ENCODE measurements at regions not wholly inside any gene's neighbourhood (a gene's known extent, or its start where the extent isn't known, plus 50 kb on each side); places are given as distances from the start of the nearest gene placed in this dataset.
"Not testable (repeated sequence)": the region's sequence is repeated elsewhere in the genome, so short reads cannot be mapped to it uniquely, and the experiment has no call there.

DNA sequence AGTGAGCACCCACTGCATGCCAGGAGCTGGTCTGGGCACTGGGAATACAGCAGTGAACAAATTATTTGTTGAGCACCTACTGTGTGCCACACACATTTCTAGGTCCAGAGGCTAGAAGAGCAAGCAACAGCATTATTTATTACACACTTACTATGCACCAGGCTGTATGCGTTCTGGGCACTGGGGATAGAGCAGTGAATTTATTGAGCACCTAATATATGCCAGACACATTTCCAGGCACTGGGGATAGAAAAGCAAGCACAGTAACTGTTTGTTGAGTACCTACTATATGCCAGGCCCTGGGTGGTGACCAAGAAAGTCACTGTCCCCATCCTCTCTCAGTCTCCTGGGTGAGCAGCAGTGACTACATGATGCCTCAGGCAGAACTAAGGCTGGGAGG is 107.5 kb upstream of the NCOR2 start:
- DNase-seq (ENCODE audit: low read depth in 3 of 3): no peak

DNA sequence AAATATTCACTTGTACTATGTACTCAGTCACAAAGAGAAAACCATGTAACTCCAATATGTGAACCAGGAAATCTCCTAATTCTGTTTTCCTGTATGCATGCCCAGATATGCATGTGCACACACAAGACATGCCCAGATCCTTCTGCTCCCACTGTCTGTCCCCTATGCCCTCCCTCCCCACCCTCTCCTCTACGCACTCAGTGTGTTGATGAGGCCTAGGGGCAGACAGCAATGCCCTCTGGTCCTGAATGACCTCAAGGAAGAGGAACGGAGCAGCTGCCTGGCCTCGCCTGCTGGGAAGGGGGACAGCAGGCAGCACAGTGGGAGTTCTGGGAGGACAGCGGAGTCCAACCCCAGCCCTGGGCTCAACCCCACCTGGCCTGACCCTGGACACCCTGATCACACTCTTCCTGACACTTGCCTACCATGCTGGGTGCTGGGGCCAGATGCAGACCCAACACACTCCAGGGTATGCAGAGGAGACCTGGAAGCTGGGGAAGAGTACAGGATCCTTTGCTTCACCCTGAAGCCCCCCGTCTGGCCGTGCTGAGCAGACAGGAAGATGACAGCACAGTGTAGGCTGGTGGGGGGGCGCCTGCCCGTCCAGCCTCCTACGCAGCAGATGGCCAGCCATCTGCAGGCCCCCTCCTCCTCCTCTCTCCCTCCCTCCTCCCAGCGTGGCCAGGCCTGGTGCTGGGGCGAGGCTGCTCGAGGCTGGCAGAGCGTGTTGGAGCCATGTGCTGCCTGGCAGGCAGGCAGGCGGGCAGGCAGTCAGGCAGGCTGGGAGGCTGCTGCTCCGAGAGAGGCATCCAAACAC is 106.6 kb upstream of the NCOR2 start:
- no peak for DNase-seq (ENCODE audit: low read depth in 3 of 3)

GRCh38 chr12:124669271-124669721 is 101.9 kb upstream of the NCOR2 start:
- DNase-seq (ENCODE audit: low read depth in 3 of 3): not testable (repeated sequence)

- DNase-seq (ENCODE audit: low read depth in 3 of 3): no peak
Measured at GRCh38 chr12:124668602-124669001, 101.2 kb upstream of the NCOR2 start.

GRCh38 chr12:124667506-124668326 is 100.3 kb upstream of the NCOR2 start:
- DNase-seq (ENCODE audit: low read depth in 3 of 3): no peak

GRCh38 chr12:124666722-124667259 is 99.4 kb upstream of the NCOR2 start:
- DNase-seq (ENCODE audit: low read depth in 3 of 3): no peak

DNA sequence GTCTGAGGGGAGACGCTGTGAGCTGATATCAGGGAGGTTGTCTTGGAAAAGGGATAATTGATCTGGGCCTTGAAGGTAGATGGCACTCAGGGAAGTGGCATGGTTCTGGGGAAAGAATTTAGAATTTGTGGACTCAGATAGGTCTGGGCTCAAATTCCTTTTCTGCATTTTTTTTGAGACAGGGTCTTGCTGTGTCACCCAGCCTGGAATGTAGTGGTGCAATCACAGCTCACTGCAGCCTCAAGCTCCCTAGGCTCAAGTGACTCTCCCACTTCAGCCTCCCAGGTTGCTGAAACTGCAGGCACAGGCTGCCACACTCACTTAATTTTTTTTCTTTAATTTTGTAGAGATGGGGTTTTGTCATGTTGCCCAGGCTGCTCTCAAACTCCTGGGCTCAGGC is 98.1 kb upstream of the NCOR2 start:
- DNase-seq (ENCODE audit: low read depth in 3 of 3): no peak

DNA sequence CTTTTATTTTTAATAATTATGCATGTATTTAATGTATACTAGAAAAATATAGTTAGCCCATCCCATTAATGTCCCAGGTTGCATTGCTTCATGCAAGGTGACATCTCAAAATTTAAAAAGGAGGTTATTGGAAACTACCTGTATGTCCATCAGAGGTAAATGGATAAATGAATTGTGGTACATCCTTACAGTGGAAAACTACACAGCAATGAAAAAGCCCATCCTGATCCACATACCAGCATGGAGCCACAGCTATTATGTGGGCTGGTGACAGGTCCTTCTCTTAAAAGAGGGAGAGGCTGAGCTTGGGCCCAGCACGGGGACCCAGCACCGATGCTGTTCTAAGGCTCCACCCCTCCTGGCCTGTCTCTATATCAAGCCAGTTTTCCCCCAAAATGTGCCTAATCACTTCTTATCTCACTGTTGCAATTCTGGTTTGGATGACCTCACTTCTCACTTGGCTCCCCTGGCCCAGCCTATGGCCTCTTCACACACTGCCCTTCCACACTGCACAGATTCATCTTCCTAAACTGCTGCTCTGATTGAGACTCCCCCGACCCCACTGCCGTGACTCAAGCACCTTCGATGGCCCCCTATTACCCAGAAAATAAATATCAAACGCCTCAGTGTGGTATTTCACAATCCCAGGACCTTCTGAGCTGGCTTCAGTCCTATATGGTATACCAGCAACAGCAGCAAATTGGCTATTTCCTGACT is 97.1 kb upstream of the NCOR2 start:
- no peak for DNase-seq (ENCODE audit: low read depth in 3 of 3)

DNA sequence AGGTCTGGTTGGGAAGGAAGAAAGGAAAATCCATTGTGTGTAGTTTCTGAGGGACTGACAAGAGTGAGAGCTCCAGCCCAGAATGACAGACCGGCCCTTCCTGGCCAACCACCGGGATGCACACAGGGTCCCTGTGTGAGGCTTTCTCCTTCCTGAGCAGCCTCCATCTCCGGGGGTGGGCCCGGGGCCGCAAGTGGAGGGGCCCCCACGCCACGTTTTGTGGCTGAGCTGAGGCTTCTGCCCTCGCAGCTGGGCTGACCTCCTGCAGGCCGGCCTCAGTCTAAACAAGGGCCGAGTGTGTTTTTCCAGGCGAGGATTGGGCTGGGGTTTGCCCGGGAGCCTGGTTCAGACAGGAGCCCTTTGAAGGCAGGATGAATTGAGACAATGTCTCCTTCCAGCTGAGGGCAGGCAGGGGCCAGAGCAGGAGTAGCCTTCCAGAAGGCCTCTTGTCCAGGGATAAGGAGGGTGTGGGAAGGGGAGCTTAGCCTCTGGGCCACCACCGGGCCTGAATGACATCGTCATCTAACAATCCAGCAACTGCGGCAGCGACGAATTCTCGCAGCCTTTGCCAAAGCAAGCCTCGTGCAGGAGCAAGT is 96.5 kb upstream of the NCOR2 start:
- DNase-seq (ENCODE audit: low read depth in 3 of 3): no peak

DNA sequence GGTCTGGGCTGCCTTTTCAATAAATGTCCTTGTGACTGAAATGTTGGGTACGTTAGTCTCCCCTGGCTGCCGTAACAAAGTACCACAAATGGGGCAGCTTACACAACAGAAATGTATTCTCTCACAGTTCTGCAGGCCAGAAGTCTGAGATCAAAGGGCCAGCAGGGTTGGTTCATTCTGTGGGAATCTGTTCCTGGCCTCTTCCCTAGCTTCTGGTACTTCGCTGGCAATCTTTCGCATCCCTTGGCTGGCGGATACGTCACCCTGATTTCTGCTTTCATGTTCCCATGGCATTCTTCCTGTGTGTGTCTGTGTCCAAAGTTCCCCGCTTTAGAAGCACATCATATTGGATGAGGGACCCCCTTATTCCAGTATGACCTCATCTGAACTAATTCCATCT is 95.8 kb upstream of the NCOR2 start:
- no peak for DNase-seq (ENCODE audit: low read depth in 3 of 3)

DNA sequence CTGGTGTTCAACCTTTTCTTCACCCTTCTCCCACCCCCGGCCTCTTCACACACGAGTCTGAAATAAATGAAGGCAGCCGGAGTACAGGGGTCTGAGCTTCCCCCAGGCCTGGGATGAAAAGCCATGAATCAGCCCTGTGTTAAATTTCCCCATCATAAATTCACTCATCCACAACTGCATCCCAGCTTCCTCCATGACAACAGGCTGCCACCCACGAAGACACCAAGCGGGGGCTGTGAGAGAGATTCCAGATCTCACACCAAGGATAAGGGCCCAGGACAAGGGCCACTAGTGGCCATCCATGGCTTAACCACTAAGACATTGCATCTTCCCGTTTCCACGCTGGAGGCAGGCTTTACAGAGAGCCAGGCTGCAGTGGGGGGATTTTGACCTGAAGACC is 93.9 kb upstream of the NCOR2 start:
- DNase-seq (ENCODE audit: low read depth in 3 of 3): no peak

GRCh38 chr12:124660851-124661250 is 93.4 kb upstream of the NCOR2 start:
- no peak for DNase-seq (ENCODE audit: low read depth in 3 of 3)

DNA sequence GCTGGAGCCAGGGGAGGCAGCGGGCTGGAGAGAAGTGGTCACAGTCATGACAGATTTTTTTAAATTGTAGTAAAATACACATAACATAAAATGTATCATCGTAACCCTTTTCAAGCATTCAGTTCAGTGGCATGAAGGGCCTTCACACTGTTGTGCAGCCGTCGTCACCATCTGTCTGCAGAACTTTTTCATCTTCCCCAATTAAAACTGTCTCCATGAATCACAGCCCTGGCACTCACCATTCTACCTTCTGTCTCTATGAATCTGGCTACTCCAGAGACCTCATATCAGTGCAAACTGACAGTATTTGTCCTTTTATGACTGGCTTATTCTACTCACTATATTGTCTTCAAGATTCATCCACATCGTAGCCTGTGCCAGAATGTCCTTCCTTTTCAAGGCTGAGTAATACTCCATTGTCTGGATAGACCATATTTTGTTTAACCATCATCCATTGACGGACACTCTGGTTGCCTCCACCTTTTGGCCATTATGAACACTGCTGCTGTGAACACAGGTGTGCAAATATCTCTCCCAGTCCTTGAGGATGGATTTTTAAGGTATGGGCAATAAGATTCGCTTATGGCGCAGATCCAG is 91.5 kb upstream of the NCOR2 start:
- DNase-seq (ENCODE audit: low read depth in 3 of 3): no peak

- DNase-seq (ENCODE audit: low read depth in 3 of 3): no peak
Measured at GRCh38 chr12:124658302-124658701, 90.9 kb upstream of the NCOR2 start.

- DNase-seq (ENCODE audit: low read depth in 3 of 3): no peak
Measured at GRCh38 chr12:124656947-124657434, 89.6 kb upstream of the NCOR2 start.

- no peak for DNase-seq (ENCODE audit: low read depth in 3 of 3)
Measured at GRCh38 chr12:124655698-124656516, 88.5 kb upstream of the NCOR2 start.

GRCh38 chr12:124655048-124655697 is 87.8 kb upstream of the NCOR2 start:
- no peak for DNase-seq (ENCODE audit: low read depth in 3 of 3)

- no peak for DNase-seq (ENCODE audit: low read depth in 3 of 3)
Measured at GRCh38 chr12:124654666-124655047, 87.2 kb upstream of the NCOR2 start.

DNA sequence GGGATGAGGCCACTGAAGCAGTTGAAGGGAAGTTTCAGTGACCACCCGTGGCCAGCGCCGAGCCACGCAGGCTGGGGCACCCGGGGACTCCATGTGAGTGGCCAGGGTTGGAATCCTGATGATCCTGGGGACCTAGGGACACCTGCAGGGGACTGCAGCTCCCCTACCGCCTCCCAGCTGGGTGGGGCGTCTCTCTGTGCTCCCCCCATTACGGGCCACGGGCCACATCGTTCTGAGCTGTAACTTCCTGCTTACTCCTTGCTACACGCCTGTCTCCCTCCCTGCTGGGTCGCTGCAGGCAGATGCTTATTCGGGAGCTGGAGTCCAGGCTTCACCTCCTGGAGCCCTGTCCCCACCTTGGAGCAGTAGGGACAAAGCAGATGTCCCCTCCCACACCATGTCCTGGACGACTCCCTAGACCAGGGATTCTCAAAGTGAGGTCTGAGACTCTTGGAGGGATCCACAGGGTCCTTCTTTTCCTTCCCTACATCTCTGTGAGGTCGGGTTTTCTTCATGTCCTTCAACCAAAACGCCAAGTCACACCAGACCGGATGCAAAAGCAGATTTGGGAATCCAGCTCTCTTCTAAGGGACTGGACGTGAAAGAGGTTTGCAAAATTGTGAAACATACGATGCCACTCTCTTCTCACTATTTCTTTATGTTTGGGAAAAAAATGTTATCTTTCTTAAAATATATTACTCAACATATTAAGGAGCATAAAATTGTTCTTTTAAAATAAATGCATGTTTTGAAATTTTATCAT is 85.9 kb upstream of the NCOR2 start:
- no peak for DNase-seq (ENCODE audit: low read depth in 3 of 3)

All from stimulated activated CD4-positive, alpha-beta T cell treated with anti-CD3 and anti-CD28 coated beads, TNF-alpha, amount 100 ng/mL, for 48 hours (primary cell).